Stimulated activated CD4-positive, alpha-beta T cell treated with anti-CD3 and anti-CD28 coated beads, Interleukin-12 subunit alpha, Interleukin-12 subunit beta, amount 100 ng/mL, for 48 hours (primary cell): ENCODE measurements at regions not wholly inside any gene's neighbourhood (a gene's known extent, or its start where the extent isn't known, plus 50 kb on each side); places are given as distances from the start of the nearest gene placed in this dataset.
"Not testable (repeated sequence)": the region's sequence is repeated elsewhere in the genome, so short reads cannot be mapped to it uniquely, and the experiment has no call there.

Experiments used
- DNase-seq, 3 donors: peaks; one replicate each; pipeline ENCODE4 v3.0.0-alpha.2; 2020; ENCODE audit warnings: low read depth in 2 of 3, low spot score in 1 of 3

GRCh38 chr3:107193116-107193515 is 184.1 kb upstream of the CCDC54 start:
- no peak for DNase-seq

GRCh38 chr3:107198581-107199181 is 178.6 kb upstream of the CCDC54 start:
- DNase-seq = no peak

GRCh38 chr3:107201146-107201545 is 176.1 kb upstream of the CCDC54 start:
- DNase-seq = no peak

- not testable (repeated sequence) for DNase-seq
Measured at GRCh38 chr3:107202885-107203284, 174.4 kb upstream of the CCDC54 start.

- DNase-seq = no peak
Measured at GRCh38 chr3:107204121-107204520, 173.1 kb upstream of the CCDC54 start.

GRCh38 chr3:107205358-107205757 is 171.9 kb upstream of the CCDC54 start:
- no peak for DNase-seq

GRCh38 chr3:107206141-107206540 is 171.1 kb upstream of the CCDC54 start:
- peak in 1 of 3 donors; percentile 32 for DNase-seq

GRCh38 chr3:107206945-107207344 is 170.3 kb upstream of the CCDC54 start:
- DNase-seq = no peak

- no peak for DNase-seq
Measured at GRCh38 chr3:107208100-107208499, 169.1 kb upstream of the CCDC54 start.

GRCh38 chr3:107208796-107209195 is 168.4 kb upstream of the CCDC54 start:
- no peak for DNase-seq

- no peak for DNase-seq
Measured at GRCh38 chr3:107209302-107209990, 167.8 kb upstream of the CCDC54 start.

- DNase-seq = no peak
Measured at GRCh38 chr3:107211608-107212007, 165.6 kb upstream of the CCDC54 start.

- no peak for DNase-seq
Measured at GRCh38 chr3:107212618-107213017, 164.6 kb upstream of the CCDC54 start.

- no peak for DNase-seq
Measured at GRCh38 chr3:107213044-107213669, 164.1 kb upstream of the CCDC54 start.

- DNase-seq = no peak
Measured at GRCh38 chr3:107216229-107216628, 161.0 kb upstream of the CCDC54 start.

- DNase-seq = no peak
Measured at GRCh38 chr3:107216711-107217110, 160.5 kb upstream of the CCDC54 start.

GRCh38 chr3:107217172-107217571 is 160.1 kb upstream of the CCDC54 start:
- no peak for DNase-seq

- DNase-seq = no peak
Measured at GRCh38 chr3:107218864-107219269, 158.4 kb upstream of the CCDC54 start.

GRCh38 chr3:107220538-107220937 is 156.7 kb upstream of the CCDC54 start:
- no peak for DNase-seq

- no peak for DNase-seq
Measured at GRCh38 chr3:107221856-107222255, 155.4 kb upstream of the CCDC54 start.

- no peak for DNase-seq
Measured at GRCh38 chr3:107222907-107223306, 154.3 kb upstream of the CCDC54 start.

GRCh38 chr3:107224026-107224596 is 153.1 kb upstream of the CCDC54 start:
- no peak for DNase-seq
